CD4-positive, alpha-beta T cell treated with Interleukin-4 for 4 hours (primary cell): ENCODE measurements at regions not wholly inside any gene's neighbourhood (a gene's known extent, or its start where the extent isn't known, plus 50 kb on each side); places are given as distances from the start of the nearest gene placed in this dataset.
"Not testable (repeated sequence)": the region's sequence is repeated elsewhere in the genome, so short reads cannot be mapped to it uniquely, and the experiment has no call there.

Source experiments
- DNase-seq: peaks from one replicate; pipeline ENCODE4 v3.0.0-alpha.2; 2020

- DNase-seq, result no peak
Observed at GRCh38 chr7:4527988-4528636, 154.0 kb upstream of the FOXK1 start.

GRCh38 chr7:4531236-4531635 is 150.9 kb upstream of the FOXK1 start:
- DNase-seq, result no peak

GRCh38 chr7:4533339-4533738 is 148.8 kb upstream of the FOXK1 start:
- not testable (repeated sequence) for DNase-seq

- DNase-seq, result no peak
Observed at GRCh38 chr7:4549681-4550080, 132.4 kb upstream of the FOXK1 start.

- DNase-seq, result no peak
Observed at GRCh38 chr7:4550117-4550516, 132.0 kb upstream of the FOXK1 start.

GRCh38 chr7:4552985-4553384 is 129.1 kb upstream of the FOXK1 start:
- DNase-seq, result no peak

- DNase-seq, result no peak
Observed at GRCh38 chr7:4556868-4557793, 125.0 kb upstream of the FOXK1 start.

GRCh38 chr7:4561795-4562194 is 120.3 kb upstream of the FOXK1 start:
- no peak for DNase-seq

GRCh38 chr7:4566714-4567113 is 115.4 kb upstream of the FOXK1 start:
- DNase-seq, result no peak

GRCh38 chr7:4574851-4575250 is 107.2 kb upstream of the FOXK1 start:
- DNase-seq, result no peak

- DNase-seq, result no peak
Observed at GRCh38 chr7:4575254-4575653, 106.8 kb upstream of the FOXK1 start.

- no peak for DNase-seq
Observed at GRCh38 chr7:4602905-4603842, 78.9 kb upstream of the FOXK1 start.

- DNase-seq, result no peak
Observed at GRCh38 chr7:4603843-4604231, 78.3 kb upstream of the FOXK1 start.

- DNase-seq, result no peak
Observed at GRCh38 chr7:4604456-4604940, 77.6 kb upstream of the FOXK1 start.

- DNase-seq, result no peak
Observed at GRCh38 chr7:4606797-4607196, 75.3 kb upstream of the FOXK1 start.

- DNase-seq, result no peak
Observed at GRCh38 chr7:4607311-4607729, 74.8 kb upstream of the FOXK1 start.

GRCh38 chr7:4609576-4609975 is 72.5 kb upstream of the FOXK1 start:
- not testable (repeated sequence) for DNase-seq

- DNase-seq, result peak; percentile 74
Observed at GRCh38 chr7:4610768-4611467, 71.2 kb upstream of the FOXK1 start.

- no peak for DNase-seq
Observed at GRCh38 chr7:4612237-4612636, 69.9 kb upstream of the FOXK1 start.

GRCh38 chr7:4612939-4613841 is 68.9 kb upstream of the FOXK1 start:
- no peak for DNase-seq

- DNase-seq, result no peak
Observed at GRCh38 chr7:4613846-4614548, 68.1 kb upstream of the FOXK1 start.
